Loucy (cell line): ENCODE measurements at regions not wholly inside any gene's neighbourhood (a gene's known extent, or its start where the extent isn't known, plus 50 kb on each side); places are given as distances from the start of the nearest gene placed in this dataset.

ENCODE experiments used
- H2AFZ ChIP-seq: fragments of 200-600 bp; sonication (generic); 2 replicates; pipeline ENCODE4 v1.6.0; 2016; ENCODE audit warnings: antibody characterized with exemption, mild to moderate bottlenecking, low read length, moderate library complexity
- H3F3A ChIP-seq: fragments of 200-600 bp; 2 replicates; pipeline ENCODE4 v1.6.0; 2016; ENCODE audit warnings: antibody characterized with exemption, low read depth, mild to moderate bottlenecking
- H3K27me3 ChIP-seq: fragments of 200-600 bp; sonication (generic); 2 replicates; pipeline ENCODE4 v1.6.1; 2014; ENCODE audit warnings: low read length, mild to moderate bottlenecking; ENCODE audit not compliant: insufficient read depth, poor library complexity, severe bottlenecking
- H3K36me3 ChIP-seq: fragments of 200-600 bp; sonication (generic); 2 replicates; pipeline ENCODE4 v1.6.1; 2016; ENCODE audit warnings: low read length; ENCODE audit not compliant: insufficient read depth
- H3K4me1 ChIP-seq: fragments of 200-600 bp; sonication (generic); 2 replicates; pipeline ENCODE4 v1.5.1; 2014; ENCODE audit warnings: low read length, mild to moderate bottlenecking; ENCODE audit not compliant: insufficient read depth, poor library complexity, severe bottlenecking
- H3K4me2 ChIP-seq: fragments of 200-600 bp; sonication (generic); 2 replicates; pipeline ENCODE4 v1.6.0; 2014; ENCODE audit warnings: antibody characterized with exemption, low read length, low read depth, mild to moderate bottlenecking; ENCODE audit not compliant: poor library complexity, severe bottlenecking
- H3K4me3 ChIP-seq: fragments of 200-600 bp; sonication (generic); 2 replicates; pipeline ENCODE4 v1.5.1; 2014; ENCODE audit warnings: low read length, mild to moderate bottlenecking, mixed read lengths; ENCODE audit not compliant: poor library complexity, severe bottlenecking
- H3K79me2 ChIP-seq: fragments of 200-600 bp; sonication (generic); 2 replicates; pipeline ENCODE4 v1.6.1; 2014; ENCODE audit warnings: low read length; ENCODE audit not compliant: insufficient read depth
- H3K9ac ChIP-seq: fragments of 200-600 bp; sonication (generic); 2 replicates; pipeline ENCODE4 v1.6.0; 2014; ENCODE audit warnings: mild to moderate bottlenecking, low read depth, low read length, moderate library complexity; ENCODE audit not compliant: poor library complexity, severe bottlenecking
- H3K9me2 ChIP-seq: fragments of 200-600 bp; sonication (generic); replicated peaks from 2 replicates; pipeline ENCODE4 v1.6.1; 2016; ENCODE audit warnings: low read depth, low read length, mixed read lengths
- H3K9me3 ChIP-seq: fragments of 200-600 bp; sonication (generic); 2 replicates; pipeline ENCODE4 v1.6.1; 2014; ENCODE audit warnings: mild to moderate bottlenecking, antibody characterized with exemption, low read length, low read depth; ENCODE audit not compliant: insufficient read depth
- H4K20me1 ChIP-seq: fragments of 200-600 bp; sonication (generic); 2 replicates; pipeline ENCODE4 v1.6.0; 2014; ENCODE audit warnings: antibody characterized with exemption, low read length, mild to moderate bottlenecking; ENCODE audit not compliant: insufficient read depth, poor library complexity, severe bottlenecking
- EZH2phosphoT487 ChIP-seq: fragments of 200-600 bp; IDR thresholded peaks from 2 replicates; pipeline ENCODE4 v1.6.1; 2018; ENCODE audit warnings: antibody characterized with exemption, mild to moderate bottlenecking, moderate library complexity, borderline replicate concordance
- TF ChIP-seq, protein P1 (sequence below): fragments of 200-600 bp; sonication (generic); conservative IDR thresholded peaks from 2 replicates; pipeline ENCODE4 v1.5.1; 2014; ENCODE audit warnings: mild to moderate bottlenecking, antibody characterized with exemption, low read length

DNA sequence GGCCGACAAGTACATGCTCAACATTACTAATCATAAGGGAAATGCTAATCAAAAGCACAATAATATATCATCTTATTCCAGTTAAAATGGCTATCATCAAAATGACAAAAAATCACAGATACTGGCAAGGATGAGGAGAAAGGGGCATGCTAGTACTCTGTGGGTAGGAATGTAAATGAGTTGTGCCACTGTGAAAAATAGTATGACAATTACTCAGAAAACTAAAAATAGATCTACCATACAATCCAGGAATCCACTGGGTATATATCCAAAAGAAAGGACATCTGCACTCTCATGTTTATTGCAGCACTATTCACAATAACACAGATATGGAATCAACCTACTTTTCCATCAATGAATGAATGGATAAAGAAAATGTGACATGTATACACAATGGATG, 1256.5 kb downstream of the SI start:
- Histone ChIP-seq H3F3A (no peaks in the 10 kb centered on the region), H3K9me2 (no peaks in the 10 kb centered on the region), H3K4me1 (no peaks in the 10 kb centered on the region), H3K36me3 (no peaks in the 10 kb centered on the region), H3K4me3 (no peak overlapping the region), H3K79me2 (no peaks in the 10 kb centered on the region), H4K20me1 (no peaks in the 10 kb centered on the region), H3K9me3 (no peaks in the 10 kb centered on the region), H3K9ac (no peak overlapping the region), H3K4me2 (no peak overlapping the region), H3K27me3 (no peaks in the 10 kb centered on the region), H2AFZ (no peak overlapping the region)
- TF ChIP-seq, protein P1, sequence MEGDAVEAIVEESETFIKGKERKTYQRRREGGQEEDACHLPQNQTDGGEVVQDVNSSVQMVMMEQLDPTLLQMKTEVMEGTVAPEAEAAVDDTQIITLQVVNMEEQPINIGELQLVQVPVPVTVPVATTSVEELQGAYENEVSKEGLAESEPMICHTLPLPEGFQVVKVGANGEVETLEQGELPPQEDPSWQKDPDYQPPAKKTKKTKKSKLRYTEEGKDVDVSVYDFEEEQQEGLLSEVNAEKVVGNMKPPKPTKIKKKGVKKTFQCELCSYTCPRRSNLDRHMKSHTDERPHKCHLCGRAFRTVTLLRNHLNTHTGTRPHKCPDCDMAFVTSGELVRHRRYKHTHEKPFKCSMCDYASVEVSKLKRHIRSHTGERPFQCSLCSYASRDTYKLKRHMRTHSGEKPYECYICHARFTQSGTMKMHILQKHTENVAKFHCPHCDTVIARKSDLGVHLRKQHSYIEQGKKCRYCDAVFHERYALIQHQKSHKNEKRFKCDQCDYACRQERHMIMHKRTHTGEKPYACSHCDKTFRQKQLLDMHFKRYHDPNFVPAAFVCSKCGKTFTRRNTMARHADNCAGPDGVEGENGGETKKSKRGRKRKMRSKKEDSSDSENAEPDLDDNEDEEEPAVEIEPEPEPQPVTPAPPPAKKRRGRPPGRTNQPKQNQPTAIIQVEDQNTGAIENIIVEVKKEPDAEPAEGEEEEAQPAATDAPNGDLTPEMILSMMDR = no peak
- no peak for TF ChIP-seq EZH2phosphoT487

DNA sequence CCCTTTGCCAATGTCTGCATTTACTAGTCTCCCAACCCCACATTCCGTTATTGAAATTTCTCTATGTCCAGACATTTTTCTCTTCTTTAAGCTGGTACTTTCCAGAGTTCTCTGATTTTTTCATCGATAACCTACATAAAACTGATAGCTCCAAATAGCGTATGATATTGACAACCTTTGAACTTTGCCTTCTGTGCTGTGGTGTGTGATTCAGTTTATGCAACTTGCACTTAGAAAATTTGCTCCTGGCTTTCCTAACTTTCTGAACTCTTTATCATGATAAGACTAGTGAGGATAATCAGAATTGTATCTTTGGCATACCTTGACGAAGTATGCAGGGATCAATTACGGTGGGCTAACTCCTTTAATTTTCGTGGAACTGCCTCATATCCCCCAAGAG, 1261.3 kb downstream of the SI start:
- Histone ChIP-seq H3K9ac (no peak overlapping the region), H2AFZ (no peak overlapping the region), H3F3A (no peaks in the 10 kb centered on the region), H3K79me2 (no peaks in the 10 kb centered on the region), H3K4me1 (no peaks in the 10 kb centered on the region), H3K4me3 (no peak overlapping the region), H4K20me1 (no peaks in the 10 kb centered on the region), H3K9me2 (no peaks in the 10 kb centered on the region), H3K4me2 (no peak overlapping the region), H3K27me3 (no peaks in the 10 kb centered on the region), H3K9me3 (no peaks in the 10 kb centered on the region), H3K36me3 (no peaks in the 10 kb centered on the region)
- TF ChIP-seq EZH2phosphoT487 = no peak
- TF ChIP-seq, protein P1 = no peak

DNA sequence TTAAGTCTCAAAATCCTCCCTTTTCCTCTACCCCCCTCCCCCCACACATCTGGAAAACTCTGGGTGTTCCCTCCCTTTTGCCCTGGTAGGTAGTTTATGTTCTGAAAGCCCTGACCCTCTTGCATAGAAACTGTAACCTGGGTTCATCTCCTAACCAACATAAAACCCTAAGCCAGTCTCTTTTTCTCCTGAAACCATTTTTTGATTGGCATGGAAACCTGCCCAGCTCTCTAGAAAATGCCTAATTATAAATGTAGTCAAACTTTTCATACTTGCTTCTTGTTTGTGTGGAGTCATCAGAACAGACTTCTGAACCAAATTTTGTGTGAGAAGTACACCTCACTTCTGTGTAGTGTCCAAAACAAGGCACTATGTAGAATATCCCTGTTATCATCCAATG, 1264.4 kb downstream of the SI start:
- no peaks in the 10 kb centered on the region for H3K36me3 ChIP-seq
- H3K9me3 ChIP-seq = no peaks in the 10 kb centered on the region
- H3K9me2 ChIP-seq = no peaks in the 10 kb centered on the region
- TF ChIP-seq EZH2phosphoT487 = no peak
- TF ChIP-seq, protein P1 = no peak
- no peak overlapping the region for H3K9ac ChIP-seq
- H3K4me2 ChIP-seq = no peak overlapping the region
- H3K27me3 ChIP-seq = no peaks in the 10 kb centered on the region
- no peaks in the 10 kb centered on the region for H4K20me1 ChIP-seq
- no peaks in the 10 kb centered on the region for H3F3A ChIP-seq
- H3K4me3 ChIP-seq = no peak overlapping the region
- H2AFZ ChIP-seq = no peak overlapping the region
- no peaks in the 10 kb centered on the region for H3K4me1 ChIP-seq
- no peaks in the 10 kb centered on the region for H3K79me2 ChIP-seq
